B cell (primary cell): ENCODE measurements at regions not wholly inside any gene's neighbourhood (a gene's known extent, or its start where the extent isn't known, plus 50 kb on each side); places are given as distances from the start of the nearest gene placed in this dataset.

Experiments used
- CTCF ChIP-seq: fragments of 200-600 bp; IDR thresholded peaks from one replicate; pipeline ENCODE4 v1.8.0; 2022; ENCODE audit warnings: antibody characterized with exemption, mild to moderate bottlenecking
- EZH2 ChIP-seq: IDR thresholded peaks from 2 replicates; pipeline ENCODE4 v1.6.1; 2012; ENCODE audit warnings: borderline replicate concordance, low read depth, mild to moderate bottlenecking, moderate library complexity, low read length; ENCODE audit not compliant: insufficient read depth, poor library complexity, severe bottlenecking

GRCh38 chr11:70842256-70842655 lies 410.1 kb downstream of the SHANK2 start:
- TF ChIP-seq CTCF (no peak), EZH2 (no peak)
